SK-N-SH (cell line): ENCODE measurements at regions not wholly inside any gene's neighbourhood (a gene's known extent, or its start where the extent isn't known, plus 50 kb on each side); places are given as distances from the start of the nearest gene placed in this dataset.
A peak's percentile ranks its signal among the peaks of the same experiment; 100 is the strongest.

Source experiments
- CTCF ChIA-PET: fragments of 300-600, 350-600 bp; formaldehyde crosslinking; extraction: SDS; loops from one replicate; lab custom pipeline; 2021; lab: Yijun Ruan, JAX
- POLR2A ChIA-PET: fragments of 350-600 bp; sonication (Branson Sonifier 250); formaldehyde crosslinking; extraction: SDS; loops from one replicate; lab custom pipeline; 2020; ENCODE audit warnings: antibody characterized with exemption, inconsistent platforms; lab: Yijun Ruan, JAX
- DNase-seq: peaks from one replicate; pipeline ENCODE4 v3.0.0; 2012
- H2AFZ ChIP-seq: fragments of 200-600 bp; sonication (generic); 2 replicates; pipeline ENCODE4 v1.8.1; 2016; ENCODE audit warnings: antibody characterized with exemption, mild to moderate bottlenecking, low read depth
- H3F3A ChIP-seq: fragments of 200-600 bp; sonication (generic); replicated peaks from 2 replicates; pipeline ENCODE3; 2016; ENCODE audit warnings: antibody characterized with exemption, mild to moderate bottlenecking; ENCODE audit not compliant: insufficient read depth
- H3K27ac ChIP-seq, 2 experiments: fragments of 200-500 bp in 1 of 2; fragments of 200-600 bp in 1 of 2; sonication (Bioruptor generic) in 1 of 2; sonication (generic), shearing (Covaris generic) in 1 of 2; 2 replicates each; pipeline versions ENCODE4 v1.5.1 to v1.6.1; 2014 to 2016; ENCODE audit warnings: low read depth in 2 of 2, inconsistent platforms in 1 of 2, low read length in 1 of 2, mild to moderate bottlenecking in 1 of 2, mixed read lengths in 1 of 2
- H3K27me3 ChIP-seq: fragments of 200-600 bp; sonication (generic), shearing (Covaris generic); 2 replicates; pipeline ENCODE4 v1.6.1; 2016; ENCODE audit warnings: mixed run types; ENCODE audit not compliant: insufficient read depth
- H3K36me3 ChIP-seq, 2 experiments: fragments of 200-500 bp in 1 of 2; fragments of 200-600 bp in 1 of 2; sonication (Bioruptor generic) in 1 of 2; sonication (generic) in 1 of 2; replicated peaks in 1 of 2; 2 replicates each; pipeline versions ENCODE3 to v1.5.1; 2014 to 2016; ENCODE audit warnings: low read length in 1 of 2, mild to moderate bottlenecking in 1 of 2; ENCODE audit not compliant: insufficient read depth in 2 of 2, control insufficient read depth in 1 of 2
- H3K4me1 ChIP-seq, 2 experiments: fragments of 200-500 bp in 1 of 2; fragments of 200-600 bp in 1 of 2; sonication (Bioruptor generic) in 1 of 2; sonication (generic), shearing (Covaris generic) in 1 of 2; 2 replicates each; pipeline versions ENCODE4 v1.5.1 to v1.6.1; 2014 to 2016; ENCODE audit warnings: low read depth in 1 of 2, low read length in 1 of 2, mixed run types in 1 of 2; ENCODE audit not compliant: insufficient read depth in 2 of 2, control insufficient read depth in 1 of 2
- H3K4me2 ChIP-seq: fragments of 200-600 bp; sonication (generic), shearing (Covaris generic); 2 replicates; pipeline ENCODE4 v1.6.1; 2017; ENCODE audit warnings: mixed run types
- H3K4me3 ChIP-seq, 2 experiments: fragments of 200-500 bp in 1 of 2; fragments of 200-600 bp in 1 of 2; sonication (Bioruptor generic) in 1 of 2; sonication (generic), shearing (Covaris generic) in 1 of 2; 2 replicates each; pipeline versions ENCODE4 v1.5.1 to v1.8.1; 2014 to 2016; ENCODE audit warnings: low read depth in 2 of 2, inconsistent platforms in 1 of 2, low read length in 1 of 2, mild to moderate bottlenecking in 1 of 2, mixed read lengths in 1 of 2, moderate library complexity in 1 of 2
- H3K79me2 ChIP-seq: fragments of 200-600 bp; sonication (generic); 2 replicates; pipeline ENCODE4 v1.8.1; 2017; ENCODE audit warnings: mild to moderate bottlenecking; ENCODE audit not compliant: insufficient read depth
- H3K9ac ChIP-seq: fragments of 200-600 bp; sonication (generic); 2 replicates; pipeline ENCODE4 v1.6.1; 2017; ENCODE audit warnings: mixed run types
- H3K9me2 ChIP-seq: fragments of 200-600 bp; sonication (generic); 2 replicates; pipeline ENCODE4 v1.6.1; 2017; ENCODE audit warnings: mixed run types
- H3K9me3 ChIP-seq: fragments of 200-600 bp; sonication (generic); 2 replicates; pipeline ENCODE4 v1.6.1; 2017; ENCODE audit warnings: mixed run types, mild to moderate bottlenecking, moderate library complexity
- H4K20me1 ChIP-seq: fragments of 200-600 bp; sonication (generic); 2 replicates; pipeline ENCODE4 v1.6.1; 2017; ENCODE audit warnings: mild to moderate bottlenecking, mixed run types; ENCODE audit not compliant: insufficient read depth
- CHD2 ChIP-seq: fragments of 150-350 bp; IDR thresholded peaks from 2 replicates; pipeline ENCODE4 v1.6.1; 2018; ENCODE audit warnings: low read length; ENCODE audit not compliant: partially characterized antibody
- EP300 ChIP-seq, 2 experiments: IDR thresholded peaks; 2 replicates each; pipeline versions ENCODE4 v1.4.0 to v1.6.1; 2012; ENCODE audit warnings: borderline replicate concordance in 1 of 2, low read depth in 1 of 2, low read length in 1 of 2
- EZH2phosphoT487 ChIP-seq: fragments of 200-600 bp; sonication (generic); IDR thresholded peaks from 2 replicates; pipeline ENCODE4 v1.6.1; 2017; ENCODE audit warnings: low read depth, mixed run types, mild to moderate bottlenecking, antibody characterized with exemption, moderate library complexity, borderline replicate concordance
- FOSL2 ChIP-seq: IDR thresholded peaks from 2 replicates; pipeline ENCODE4 v1.4.0; 2012; ENCODE audit warnings: low read depth, mild to moderate bottlenecking, moderate library complexity, borderline replicate concordance
- FOXJ3 ChIP-seq: sonication (generic); formaldehyde crosslinking; IDR thresholded peaks from 2 replicates; pipeline ENCODE4 v1.5.1; 2020; ENCODE audit warnings: mild to moderate bottlenecking, missing genetic modification reagents
- FOXM1 ChIP-seq: IDR thresholded peaks from 2 replicates; pipeline ENCODE4 v1.4.0; 2012; ENCODE audit warnings: low read depth, mild to moderate bottlenecking
- GABPA ChIP-seq: IDR thresholded peaks from 2 replicates; pipeline ENCODE4 v1.4.0; 2012; ENCODE audit warnings: low read depth, mild to moderate bottlenecking
- JUND ChIP-seq: IDR thresholded peaks from 2 replicates; pipeline ENCODE4 v1.4.0; 2012
- MEF2A ChIP-seq: IDR thresholded peaks from 2 replicates; pipeline ENCODE4 v1.4.0; 2012; ENCODE audit warnings: low read depth, borderline replicate concordance
- MXI1 ChIP-seq: IDR thresholded peaks from 2 replicates; pipeline ENCODE4 v1.6.1; 2012; ENCODE audit warnings: mild to moderate bottlenecking, low read depth, low read length, improper control_type of control experiment
- NRF1 ChIP-seq: IDR thresholded peaks from 2 replicates; pipeline ENCODE4 v1.6.1; 2012; ENCODE audit warnings: low read depth, mild to moderate bottlenecking, low read length
- PBX3 ChIP-seq: IDR thresholded peaks from 2 replicates; pipeline ENCODE4; 2012
- POLR2AphosphoS5 ChIP-seq: IDR thresholded peaks from 2 replicates; pipeline ENCODE4 v1.6.1; 2012; ENCODE audit warnings: low read depth, low read length
- RAD21 ChIP-seq: IDR thresholded peaks from 2 replicates; pipeline ENCODE4 v1.6.1; 2012; ENCODE audit warnings: mild to moderate bottlenecking, low read length
- RCOR1 ChIP-seq: fragments of 150-350 bp; IDR thresholded peaks from 2 replicates; pipeline ENCODE4 v1.6.1; 2017; ENCODE audit warnings: antibody characterized with exemption, low read length
- REST ChIP-seq: IDR thresholded peaks from 2 replicates; pipeline ENCODE4 v1.6.1; 2012; ENCODE audit warnings: mild to moderate bottlenecking, low read depth, low read length, moderate library complexity
- RFX5 ChIP-seq: IDR thresholded peaks from 2 replicates; pipeline ENCODE4 v1.6.1; 2012; ENCODE audit warnings: mild to moderate bottlenecking, improper control_type of control experiment, low read length
- RXRA ChIP-seq: IDR thresholded peaks from 2 replicates; pipeline ENCODE4 v1.4.0; 2012; ENCODE audit warnings: low read depth, mild to moderate bottlenecking, borderline replicate concordance
- SIN3A ChIP-seq: IDR thresholded peaks from 2 replicates; pipeline ENCODE4 v1.6.1; 2012; ENCODE audit warnings: low read depth, mild to moderate bottlenecking, low read length, moderate library complexity, borderline replicate concordance
- SMC3 ChIP-seq: IDR thresholded peaks from 2 replicates; pipeline ENCODE4 v1.6.1; 2012; ENCODE audit warnings: low read depth, low read length, improper control_type of control experiment
- TAF1 ChIP-seq: IDR thresholded peaks from 2 replicates; pipeline ENCODE4 v1.6.1; 2012; ENCODE audit warnings: low read depth, mild to moderate bottlenecking, low read length, moderate library complexity, borderline replicate concordance
- TCF12 ChIP-seq: IDR thresholded peaks from 2 replicates; pipeline ENCODE4 v1.4.0; 2012
- TEAD4 ChIP-seq: IDR thresholded peaks from 2 replicates; pipeline ENCODE4 v1.4.0; 2012; ENCODE audit warnings: mild to moderate bottlenecking, borderline replicate concordance; ENCODE audit not compliant: insufficient read depth
- YY1 ChIP-seq: IDR thresholded peaks from 2 replicates; pipeline ENCODE4 v1.4.0; 2012; ENCODE audit warnings: low read depth, mild to moderate bottlenecking
- WGBS: methylation state at CpG from one replicate; pipeline ENCODE4 v1.1.6; 2017; ENCODE audit warnings: low lambda C conversion rate; 5-methylcytosine and 5-hydroxymethylcytosine counted together
- TF ChIP-seq, protein P1 (sequence below): IDR thresholded peaks from 2 replicates; pipeline ENCODE4 v1.4.0; 2012; ENCODE audit warnings: low read depth, borderline replicate concordance
- TF ChIP-seq, protein P2 (sequence below): IDR thresholded peaks from 2 replicates; pipeline ENCODE4 v1.4.0; 2012; ENCODE audit warnings: low read depth
- TF ChIP-seq, protein P3 (sequence below): fragments of 150-350 bp; IDR thresholded peaks from 2 replicates; pipeline ENCODE4 v1.6.1; 2017; ENCODE audit warnings: antibody characterized with exemption, low read length, low read depth, borderline replicate concordance

GRCh38 chr2:43024515-43025011, 201.8 kb downstream of the ZFP36L2 start:
- no peak overlapping the region for H3K4me2 ChIP-seq
- no peaks in the 10 kb centered on the region for H3K79me2 ChIP-seq
- WGBS = 45% methylated on average over 9 of the region's 9 CpGs
- H3F3A ChIP-seq = no peaks in the 10 kb centered on the region
- H3K36me3 ChIP-seq = no peaks in the 10 kb centered on the region
- ChIA-PET CTCF (interaction anchor here (0.6 to 7.5 kb wide), 65 partner anchors 8 to 553 kb away, joined by 3 to 106 read pairs (median 4); partner anchors contain the start of gene ZFP36L2), POLR2A (interaction anchor here (1.5 to 1.9 kb wide), 3 partner anchors 197 to 204 kb away, joined by 5 to 9 read pairs (median 5); no protein-coding TSS in a partner anchor)
- no peaks in the 10 kb centered on the region for H4K20me1 ChIP-seq
- DNase-seq = peak; percentile 96
- H3K27ac ChIP-seq = peak overlapping the region in 1 of 2 experiments; percentile 52; a peak in 1 of 4 replicates
- H3K27me3 ChIP-seq = no peaks in the 10 kb centered on the region
- H2AFZ ChIP-seq = no peak overlapping the region
- H3K4me3 ChIP-seq = no peak overlapping the region
- no peak overlapping the region for H3K9ac ChIP-seq
- peaks cover 0 to 14% of the 10 kb centered on the region in 2 experiments; a peak in 1 of 4 replicates for H3K4me1 ChIP-seq
- H3K9me2 ChIP-seq = no peaks in the 10 kb centered on the region
- no peaks in the 10 kb centered on the region for H3K9me3 ChIP-seq
- no peak for TF ChIP-seq MEF2A
- TF ChIP-seq RFX5 = no peak
- TF ChIP-seq REST = peak; percentile 31; the same call in 1 of the 2 replicates
- TF ChIP-seq FOXJ3 = no peak
- peak; percentile 95 for TF ChIP-seq CHD2
- no peak for TF ChIP-seq SIN3A
- no peak for TF ChIP-seq MXI1
- no peak for TF ChIP-seq FOXM1
- no peak for TF ChIP-seq POLR2AphosphoS5
- TF ChIP-seq EP300 (IDR thresholded peaks at IDR 0.05; ENCODE audit: borderline replicate concordance in 1 of 2, low read depth in 1 of 2, low read length in 1 of 2) = peak in 1 of 2 experiments; percentile 33; a peak in 1 of 4 replicates
- TF ChIP-seq TEAD4 = no peak
- no peak for TF ChIP-seq PBX3
- peak; percentile 65; the same call in 1 of the 2 replicates for TF ChIP-seq TCF12
- TF ChIP-seq, protein P1, sequence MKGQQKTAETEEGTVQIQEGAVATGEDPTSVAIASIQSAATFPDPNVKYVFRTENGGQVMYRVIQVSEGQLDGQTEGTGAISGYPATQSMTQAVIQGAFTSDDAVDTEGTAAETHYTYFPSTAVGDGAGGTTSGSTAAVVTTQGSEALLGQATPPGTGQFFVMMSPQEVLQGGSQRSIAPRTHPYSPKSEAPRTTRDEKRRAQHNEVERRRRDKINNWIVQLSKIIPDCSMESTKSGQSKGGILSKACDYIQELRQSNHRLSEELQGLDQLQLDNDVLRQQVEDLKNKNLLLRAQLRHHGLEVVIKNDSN = no peak
- TF ChIP-seq, protein P2, sequence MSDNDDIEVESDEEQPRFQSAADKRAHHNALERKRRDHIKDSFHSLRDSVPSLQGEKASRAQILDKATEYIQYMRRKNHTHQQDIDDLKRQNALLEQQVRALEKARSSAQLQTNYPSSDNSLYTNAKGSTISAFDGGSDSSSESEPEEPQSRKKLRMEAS = no peak
- TF ChIP-seq RXRA = no peak
- TF ChIP-seq GABPA = no peak
- 0 out of 2 replicates have a peak, but pooled peaks have one; percentile 19 for TF ChIP-seq NRF1
- no peak for TF ChIP-seq YY1
- TF ChIP-seq FOSL2 = no peak
- TF ChIP-seq TAF1 = no peak
- TF ChIP-seq RCOR1 = no peak
- TF ChIP-seq EZH2phosphoT487 = no peak
- peak; percentile 97 for TF ChIP-seq RAD21
- TF ChIP-seq SMC3 = peak; percentile 99
- TF ChIP-seq, protein P3, sequence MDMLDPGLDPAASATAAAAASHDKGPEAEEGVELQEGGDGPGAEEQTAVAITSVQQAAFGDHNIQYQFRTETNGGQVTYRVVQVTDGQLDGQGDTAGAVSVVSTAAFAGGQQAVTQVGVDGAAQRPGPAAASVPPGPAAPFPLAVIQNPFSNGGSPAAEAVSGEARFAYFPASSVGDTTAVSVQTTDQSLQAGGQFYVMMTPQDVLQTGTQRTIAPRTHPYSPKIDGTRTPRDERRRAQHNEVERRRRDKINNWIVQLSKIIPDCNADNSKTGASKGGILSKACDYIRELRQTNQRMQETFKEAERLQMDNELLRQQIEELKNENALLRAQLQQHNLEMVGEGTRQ = no peak
- no peak for TF ChIP-seq JUND
